HUES48 (cell line): ENCODE measurements at regions not wholly inside any gene's neighbourhood (a gene's known extent, or its start where the extent isn't known, plus 50 kb on each side); places are given as distances from the start of the nearest gene placed in this dataset.

Experiments used
- H3K27ac ChIP-seq: one replicate; pipeline ENCODE4 v1.7.0; 2013; ENCODE audit warnings: low read depth, low read length, inconsistent platforms
- H3K27me3 ChIP-seq: 2 replicates; pipeline ENCODE4 v1.6.1; 2013; ENCODE audit warnings: mild to moderate bottlenecking, low read length; ENCODE audit not compliant: control insufficient read depth, insufficient read depth
- H3K36me3 ChIP-seq: 2 replicates; pipeline ENCODE4 v1.6.1; 2013; ENCODE audit warnings: low read length; ENCODE audit not compliant: control insufficient read depth, insufficient read depth
- H3K4me1 ChIP-seq: 2 replicates; pipeline ENCODE4 v1.6.1; 2013; ENCODE audit warnings: mild to moderate bottlenecking, low read length; ENCODE audit not compliant: control insufficient read depth, insufficient read depth
- H3K4me3 ChIP-seq: 2 replicates; pipeline ENCODE4 v1.5.1; 2013; ENCODE audit warnings: mild to moderate bottlenecking, low read depth, low read length
- H3K9ac ChIP-seq: 2 replicates; pipeline ENCODE4 v1.6.1; 2013; ENCODE audit warnings: mild to moderate bottlenecking, low read depth, low read length, moderate library complexity
- H3K9me3 ChIP-seq: 2 replicates; pipeline ENCODE4 v1.6.1; 2013; ENCODE audit warnings: low read length; ENCODE audit not compliant: control insufficient read depth, insufficient read depth

DNA sequence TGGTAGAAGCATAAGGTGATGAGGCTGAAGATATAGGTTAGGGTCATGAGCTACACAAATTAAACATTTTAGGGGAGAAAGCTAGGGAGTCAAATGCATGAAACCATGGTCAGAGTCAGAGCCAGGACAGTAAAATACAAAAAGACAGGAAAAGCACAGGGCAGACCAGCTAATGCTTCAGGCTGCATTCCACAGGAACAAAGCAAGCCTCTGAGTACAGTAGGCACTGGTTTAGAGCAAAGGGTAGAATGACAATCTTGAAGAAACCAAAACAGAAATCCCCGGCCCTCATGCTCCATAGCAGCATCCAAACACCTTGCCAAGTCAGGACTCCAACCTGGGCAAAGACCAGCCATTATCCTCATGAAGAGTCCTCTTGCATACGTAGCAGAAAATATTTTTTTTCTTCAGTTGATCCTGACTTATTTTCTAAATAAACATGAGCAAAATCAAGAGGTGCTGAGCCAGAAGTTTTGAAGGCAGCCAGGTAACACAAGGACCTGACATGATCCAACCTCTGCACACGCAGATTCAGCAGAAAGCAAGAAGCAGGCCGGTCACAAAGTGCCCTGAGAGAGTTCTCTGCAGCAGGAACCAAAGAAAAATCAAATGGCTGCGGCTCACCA is 273.1 kb downstream of the TTLL7 start:
- H3K9me3 ChIP-seq, result no peaks in the 10 kb centered on the region
- H3K27me3 ChIP-seq, result no peaks in the 10 kb centered on the region
- H3K36me3 ChIP-seq, result no peaks in the 10 kb centered on the region
- no peak overlapping the region for H3K9ac ChIP-seq
- peaks cover 8% of the 10 kb centered on the region for H3K4me1 ChIP-seq
- no peak overlapping the region for H3K27ac ChIP-seq
- H3K4me3 ChIP-seq, result no peak overlapping the region

DNA sequence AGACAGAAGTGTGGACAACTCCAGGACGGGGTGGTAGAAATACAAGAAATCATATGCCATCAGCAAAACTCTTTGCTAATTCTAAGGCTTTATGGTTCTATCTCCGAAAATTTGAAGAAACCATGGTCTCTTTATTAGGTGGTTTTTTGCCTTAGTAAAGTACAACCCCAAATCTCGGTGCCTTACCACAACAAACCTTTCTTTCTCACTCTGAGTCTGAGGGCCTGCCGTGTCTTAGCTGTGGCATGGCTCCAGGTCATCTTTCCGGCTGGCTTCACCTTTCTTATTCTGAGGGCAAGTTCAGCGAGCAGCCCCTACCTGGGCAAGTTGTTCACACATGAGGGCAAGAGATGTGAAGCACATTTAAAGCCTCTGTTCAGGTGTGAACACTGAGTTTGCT is 280.6 kb downstream of the TTLL7 start:
- no peaks in the 10 kb centered on the region for H3K36me3 ChIP-seq
- no peak overlapping the region for H3K27ac ChIP-seq
- H3K9me3 ChIP-seq, result no peaks in the 10 kb centered on the region
- H3K4me3 ChIP-seq, result no peak overlapping the region
- no peak overlapping the region for H3K9ac ChIP-seq
- H3K27me3 ChIP-seq, result no peaks in the 10 kb centered on the region
- H3K4me1 ChIP-seq, result no peaks in the 10 kb centered on the region

DNA sequence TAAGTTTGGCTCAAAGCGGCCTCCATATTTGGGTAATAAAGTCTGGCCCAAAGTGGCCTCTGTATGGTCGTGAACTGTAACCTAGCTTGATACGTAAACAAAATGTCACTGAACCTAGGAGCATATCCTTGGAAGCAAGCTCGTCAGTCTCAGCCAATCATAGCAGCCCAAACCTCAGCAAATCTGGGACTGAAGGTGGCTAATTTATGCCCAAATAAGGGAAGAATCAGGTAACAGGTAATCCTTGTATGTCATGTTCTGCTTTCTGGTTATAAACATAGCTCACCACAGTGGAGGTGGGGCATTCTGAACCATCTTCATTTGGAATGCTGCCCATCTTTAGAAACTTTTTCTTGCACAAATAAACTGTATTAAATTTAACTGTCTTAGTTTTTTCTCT is 281.1 kb downstream of the TTLL7 start:
- Histone ChIP-seq H3K27ac (no peak overlapping the region), H3K27me3 (no peaks in the 10 kb centered on the region), H3K4me1 (no peaks in the 10 kb centered on the region), H3K4me3 (no peak overlapping the region), H3K9me3 (no peaks in the 10 kb centered on the region), H3K36me3 (no peaks in the 10 kb centered on the region), H3K9ac (no peak overlapping the region)

DNA sequence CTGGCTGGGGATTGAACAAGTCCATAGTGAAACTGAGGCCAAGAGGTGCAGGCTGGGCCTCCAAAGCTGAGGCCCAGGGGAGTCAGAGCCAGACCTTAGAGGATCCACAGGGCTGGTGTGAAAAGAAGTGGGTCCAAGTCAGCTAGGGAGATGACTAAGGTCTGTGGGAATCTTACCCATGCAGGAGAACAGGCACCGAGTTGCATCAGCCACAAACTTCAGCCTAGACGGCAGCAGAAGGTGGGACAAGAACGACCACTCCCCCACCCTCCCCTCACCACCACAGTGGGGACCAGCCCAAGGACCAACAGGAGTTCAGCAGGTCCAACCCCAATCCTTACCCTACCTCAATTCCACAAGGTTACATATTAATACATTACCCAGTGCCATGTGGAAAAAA is 282.3 kb downstream of the TTLL7 start:
- Histone ChIP-seq H3K4me3 (no peak overlapping the region), H3K9ac (no peak overlapping the region), H3K27me3 (no peaks in the 10 kb centered on the region), H3K9me3 (no peaks in the 10 kb centered on the region), H3K36me3 (no peaks in the 10 kb centered on the region), H3K4me1 (no peaks in the 10 kb centered on the region), H3K27ac (no peak overlapping the region)

DNA sequence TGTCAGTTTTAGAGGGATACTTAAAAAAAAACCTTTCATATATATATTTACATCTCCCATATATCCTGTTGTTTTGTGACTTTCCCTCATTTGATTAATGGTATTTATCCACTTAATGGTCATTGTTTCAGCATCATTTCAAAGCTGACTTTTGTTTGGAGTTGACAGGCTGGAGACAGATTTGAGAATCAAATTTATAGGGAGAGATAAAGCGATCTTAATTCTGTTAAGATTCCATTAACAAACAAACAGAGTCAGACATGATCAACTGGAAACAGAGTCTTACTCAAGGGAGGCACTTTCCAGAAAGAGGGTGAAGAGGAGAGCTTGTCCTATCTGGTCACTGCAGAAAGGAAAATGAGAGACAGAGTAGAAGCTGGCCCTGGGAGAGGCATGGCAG is 283.4 kb downstream of the TTLL7 start:
- no peaks in the 10 kb centered on the region for H3K9me3 ChIP-seq
- H3K36me3 ChIP-seq, result no peaks in the 10 kb centered on the region
- H3K4me3 ChIP-seq, result no peak overlapping the region
- H3K4me1 ChIP-seq, result no peaks in the 10 kb centered on the region
- H3K27me3 ChIP-seq, result no peaks in the 10 kb centered on the region
- H3K9ac ChIP-seq, result no peak overlapping the region
- no peak overlapping the region for H3K27ac ChIP-seq

DNA sequence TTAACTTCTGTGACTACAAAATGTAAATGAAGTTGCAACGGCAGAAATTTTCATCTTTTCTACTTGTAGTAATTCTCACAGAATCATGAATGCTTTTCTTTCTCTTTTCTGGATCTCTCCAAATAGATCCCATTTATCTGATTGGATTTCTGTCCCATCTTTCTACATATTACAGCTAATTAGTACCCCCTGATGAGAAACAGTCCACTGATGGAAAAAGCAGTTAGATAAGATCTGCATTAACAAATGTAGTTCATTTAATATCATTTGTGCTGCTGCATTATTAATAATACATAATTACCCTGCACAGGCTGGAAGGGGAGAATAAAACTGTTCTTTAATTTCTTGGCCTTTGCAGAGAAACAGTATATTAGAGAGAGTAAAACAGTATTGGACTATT is 289.3 kb downstream of the TTLL7 start:
- Histone ChIP-seq H3K9me3 (no peaks in the 10 kb centered on the region), H3K9ac (no peak overlapping the region)

DNA sequence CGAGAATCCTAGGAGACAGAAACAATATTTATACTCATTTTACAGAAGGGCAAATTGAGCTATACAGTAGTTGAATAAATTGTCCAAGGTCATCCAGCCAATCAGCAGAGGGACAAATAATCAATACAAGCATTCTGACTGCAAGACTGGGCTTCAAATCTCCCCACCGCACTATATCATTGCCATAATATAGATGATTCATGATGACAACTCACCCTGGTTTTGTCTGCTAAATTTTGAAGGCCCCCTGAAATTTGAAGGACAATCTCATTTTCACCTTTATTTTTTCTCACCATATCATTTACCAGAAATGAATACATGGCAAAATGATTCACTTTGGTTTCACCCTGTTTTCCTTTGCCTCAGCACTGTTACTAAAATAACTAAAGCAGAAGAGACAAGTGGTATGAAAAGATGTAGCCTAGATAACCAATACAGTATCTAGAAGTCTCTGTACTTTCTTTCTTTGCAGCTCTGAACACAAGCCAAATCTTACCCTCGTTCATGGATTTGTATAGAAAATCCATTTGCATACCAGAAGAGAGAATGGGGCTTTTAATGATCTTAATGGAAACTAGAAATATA is 292.5 kb downstream of the TTLL7 start:
- Histone ChIP-seq H3K9me3 (no peaks in the 10 kb centered on the region), H3K36me3 (no peaks in the 10 kb centered on the region), H3K4me3 (no peak overlapping the region), H3K9ac (no peak overlapping the region), H3K27ac (no peak overlapping the region), H3K4me1 (no peaks in the 10 kb centered on the region), H3K27me3 (no peaks in the 10 kb centered on the region)

More for the DNA sequence above, 289.3 kb downstream of the TTLL7 start:
- Histone ChIP-seq H3K4me3 (no peak overlapping the region), H3K27ac (no peak overlapping the region), H3K36me3 (no peaks in the 10 kb centered on the region), H3K27me3 (no peaks in the 10 kb centered on the region), H3K4me1 (no peaks in the 10 kb centered on the region)

DNA sequence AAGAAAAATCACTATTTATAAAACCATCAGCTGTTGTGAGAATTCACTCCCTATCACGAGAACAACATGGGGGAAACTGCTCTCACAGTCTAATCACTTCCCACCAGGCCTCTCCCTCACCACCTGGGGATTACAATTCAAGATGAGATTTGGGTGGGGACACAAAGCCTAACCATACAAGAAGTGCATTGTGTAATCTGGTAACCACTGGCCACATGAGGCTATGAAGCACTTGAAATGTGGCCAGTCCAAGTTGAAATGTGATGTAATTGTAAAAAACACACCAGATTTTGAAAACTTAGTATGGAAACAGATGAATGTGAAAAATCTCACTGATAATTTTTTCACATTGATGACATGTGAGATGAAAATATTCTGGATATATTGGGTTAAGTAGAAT is 293.8 kb downstream of the TTLL7 start:
- H3K4me1 ChIP-seq, result no peaks in the 10 kb centered on the region
- H3K9me3 ChIP-seq, result no peaks in the 10 kb centered on the region
- no peaks in the 10 kb centered on the region for H3K36me3 ChIP-seq
- no peak overlapping the region for H3K9ac ChIP-seq
- no peaks in the 10 kb centered on the region for H3K27me3 ChIP-seq
- no peak overlapping the region for H3K4me3 ChIP-seq
- H3K27ac ChIP-seq, result no peak overlapping the region

DNA sequence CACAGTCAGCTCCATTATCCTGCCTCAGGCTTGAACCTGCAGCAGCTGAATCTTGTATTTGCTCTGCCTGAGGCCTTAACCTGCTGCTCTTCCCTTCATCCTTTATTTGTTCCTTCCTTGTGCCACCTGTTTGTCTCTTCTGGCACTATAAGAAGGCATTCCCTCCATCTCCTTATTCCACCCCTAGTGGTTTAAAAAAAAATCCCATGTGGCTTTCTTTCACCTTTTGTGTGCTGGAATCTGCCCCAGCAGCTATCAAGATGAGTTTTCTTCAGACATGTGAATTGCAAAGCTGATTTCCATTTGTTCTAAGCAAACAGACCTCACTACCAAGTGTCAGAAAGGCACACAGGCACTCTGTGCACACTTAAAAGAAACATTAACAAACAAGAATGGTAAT is 294.6 kb downstream of the TTLL7 start:
- H3K27ac ChIP-seq, result no peak overlapping the region

DNA sequence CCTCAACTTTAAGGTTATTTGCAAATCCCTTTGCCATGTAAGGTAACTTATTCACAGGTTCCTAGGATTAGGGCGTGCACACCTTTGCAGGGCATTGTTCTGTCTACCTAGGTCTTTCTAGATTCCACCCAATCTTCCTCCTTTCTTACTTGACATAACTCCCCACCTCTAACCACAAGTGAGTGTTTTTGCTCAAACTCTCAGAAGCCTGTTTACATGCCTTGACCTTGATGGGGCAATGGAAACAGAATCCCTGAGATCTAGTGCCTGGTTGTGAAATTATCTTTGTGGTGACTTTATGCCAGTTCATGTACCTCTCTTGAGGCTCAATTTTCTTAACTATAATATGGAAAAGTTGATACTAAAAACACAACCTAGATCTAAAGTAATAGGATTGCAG is 296.6 kb downstream of the TTLL7 start:
- no peak overlapping the region for H3K27ac ChIP-seq
- H3K9ac ChIP-seq, result no peak overlapping the region
- H3K4me3 ChIP-seq, result no peak overlapping the region

More for the DNA sequence above, 294.6 kb downstream of the TTLL7 start:
- Histone ChIP-seq H3K4me3 (no peak overlapping the region), H3K9me3 (no peaks in the 10 kb centered on the region), H3K9ac (no peak overlapping the region), H3K4me1 (no peaks in the 10 kb centered on the region), H3K36me3 (no peaks in the 10 kb centered on the region), H3K27me3 (no peaks in the 10 kb centered on the region)

DNA sequence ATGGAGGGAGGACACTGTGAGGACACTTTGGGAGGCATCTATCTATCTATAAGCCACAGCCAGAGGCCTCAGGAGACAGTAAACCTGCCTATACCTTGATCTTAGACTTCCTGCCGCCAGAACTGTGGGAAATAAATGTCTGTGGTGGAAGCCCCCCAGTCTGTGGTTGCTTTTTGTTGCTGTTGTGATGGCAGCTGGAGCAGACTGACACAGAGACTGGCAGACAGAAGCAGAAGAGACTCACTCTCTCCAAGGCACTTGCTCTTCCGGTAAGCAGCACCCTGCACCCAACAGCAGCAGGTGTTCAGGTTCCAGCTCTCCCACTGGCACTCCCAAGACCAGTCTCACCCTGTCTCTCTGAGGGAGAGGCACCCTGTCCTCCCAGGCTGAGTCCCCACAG is 297.6 kb downstream of the TTLL7 start:
- no peaks in the 10 kb centered on the region for H3K27me3 ChIP-seq

More for the DNA sequence above, 296.6 kb downstream of the TTLL7 start:
- Histone ChIP-seq H3K4me1 (no peaks in the 10 kb centered on the region), H3K9me3 (no peaks in the 10 kb centered on the region), H3K36me3 (no peaks in the 10 kb centered on the region), H3K27me3 (no peaks in the 10 kb centered on the region)

More for the DNA sequence above, 297.6 kb downstream of the TTLL7 start:
- Histone ChIP-seq H3K4me3 (no peak overlapping the region), H3K9ac (no peak overlapping the region), H3K27ac (no peak overlapping the region), H3K4me1 (no peaks in the 10 kb centered on the region), H3K36me3 (no peaks in the 10 kb centered on the region), H3K9me3 (no peaks in the 10 kb centered on the region)
